IPS DF 19.7 (cell line): ENCODE measurements at regions not wholly inside any gene's neighbourhood (a gene's known extent, or its start where the extent isn't known, plus 50 kb on each side); places are given as distances from the start of the nearest gene placed in this dataset.

Experiments
- DNase-seq: peaks from one replicate; pipeline ENCODE4 v3.0.0-alpha.2; 2013; ENCODE audit warnings: low read depth, low spot score

DNA sequence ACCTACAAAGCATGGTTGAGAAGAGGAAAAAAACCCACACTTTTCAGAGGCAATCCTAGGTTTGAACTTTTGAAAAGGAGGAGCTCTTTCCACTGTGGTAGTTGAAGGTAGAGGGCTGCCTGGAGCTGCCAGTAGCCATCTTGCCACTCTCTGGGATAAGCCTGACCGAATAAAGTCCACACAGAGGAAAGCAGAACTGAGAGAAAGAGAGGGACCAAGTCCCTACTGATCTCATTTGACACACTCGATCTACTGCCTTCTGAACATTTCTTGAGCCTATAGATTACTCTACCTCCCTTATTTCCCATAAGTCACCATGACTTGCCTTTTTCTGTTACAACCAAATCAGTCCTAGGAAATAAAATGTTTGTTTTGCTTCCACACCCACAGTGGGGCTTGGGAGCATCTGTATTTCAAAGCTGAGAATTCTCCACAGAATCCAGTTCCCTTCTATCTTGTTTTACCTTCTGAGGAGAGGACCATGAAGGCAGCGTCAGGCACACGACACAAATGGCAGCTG lies 147.0 kb upstream of the PTPRK start:
- no peak for DNase-seq

DNA sequence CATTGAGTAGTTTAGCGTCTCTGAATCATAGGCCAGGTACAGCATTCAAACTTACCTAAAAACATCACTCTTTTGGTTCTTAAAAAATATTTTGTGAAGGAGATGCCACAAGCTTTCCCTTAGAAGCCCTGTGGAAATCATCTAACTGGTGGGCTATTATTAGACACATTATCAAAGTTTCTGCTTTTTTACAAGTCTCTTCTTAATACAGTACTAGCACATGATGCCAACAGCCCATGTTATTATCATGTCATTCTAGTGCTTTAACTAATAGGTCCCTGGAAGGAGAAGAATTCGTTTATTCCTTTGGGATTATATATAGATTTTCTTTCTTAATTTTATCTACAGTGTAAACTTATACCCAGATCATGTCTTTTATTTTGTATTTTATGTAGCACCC lies 146.0 kb upstream of the PTPRK start:
- no peak for DNase-seq

DNA sequence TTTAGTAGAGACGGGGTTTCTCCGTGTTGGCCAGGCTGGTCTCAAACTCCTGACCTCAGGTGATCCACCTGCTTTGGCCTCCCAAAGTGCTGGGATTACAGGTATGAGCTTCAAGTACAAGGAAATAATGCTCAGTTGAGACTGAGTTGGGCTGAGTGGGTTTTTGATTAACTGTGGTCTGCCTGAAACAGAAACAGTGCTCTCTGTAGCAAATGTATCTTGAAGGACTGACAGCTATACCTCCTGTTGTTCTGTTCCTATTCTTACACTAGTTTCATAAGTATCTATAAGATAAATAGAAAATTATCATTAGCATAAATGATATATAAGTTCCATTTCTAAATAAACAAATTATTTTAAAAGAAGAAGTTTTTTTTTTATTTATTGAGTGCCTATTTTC lies 142.8 kb upstream of the PTPRK start:
- DNase-seq = no peak

DNA sequence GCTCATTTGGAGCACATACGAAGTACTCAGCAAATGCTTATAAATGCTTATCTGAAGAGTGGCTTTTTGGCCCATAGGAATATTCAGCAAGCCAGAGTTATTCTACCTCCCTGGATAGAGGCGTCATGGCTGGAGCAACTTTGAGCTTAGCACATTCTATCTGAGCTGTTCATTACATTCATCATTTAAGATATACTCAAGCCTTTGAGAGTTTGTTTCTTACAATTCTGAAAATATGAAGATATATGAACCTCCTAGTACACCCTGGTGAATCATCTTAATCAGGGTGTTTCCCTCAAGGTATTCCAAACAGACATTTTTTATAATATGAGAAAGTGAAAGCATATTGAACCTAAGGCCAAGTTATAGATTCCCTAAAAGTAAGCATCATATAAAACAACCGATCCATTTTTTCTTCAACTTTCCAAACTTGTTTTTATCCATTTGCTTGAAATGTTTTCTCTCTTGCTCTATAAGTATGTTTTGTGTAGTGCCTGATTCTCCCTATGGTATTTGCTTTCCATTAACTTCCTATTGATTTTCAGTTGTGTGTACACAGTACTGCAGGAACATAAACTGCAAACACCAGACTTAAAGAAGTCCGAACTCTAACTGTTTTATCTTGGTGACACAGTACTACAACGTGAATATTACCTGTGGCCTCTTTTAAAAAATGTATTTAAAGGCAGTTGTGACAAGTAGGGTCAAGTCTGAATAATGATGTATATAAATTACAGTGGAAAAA lies 139.7 kb upstream of the PTPRK start:
- no peak for DNase-seq

DNA sequence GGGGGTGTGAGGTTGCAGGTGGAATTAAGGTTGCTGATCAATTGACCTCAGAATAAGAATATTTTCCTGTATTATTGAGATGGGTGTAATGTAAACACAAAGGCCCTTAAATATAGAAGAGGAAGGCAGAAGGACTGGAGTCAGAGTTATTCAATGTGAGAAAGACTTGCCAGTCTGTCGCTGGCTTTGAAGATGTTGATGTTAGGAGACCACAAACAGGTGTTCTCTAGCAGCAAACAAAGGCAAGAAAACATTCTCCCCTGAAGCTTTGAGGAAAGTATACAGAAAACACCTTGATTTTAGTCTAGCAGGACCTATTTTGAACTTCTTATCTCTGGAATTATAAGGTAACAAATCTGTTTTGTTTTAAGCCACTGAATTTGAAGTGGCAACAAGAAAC lies 138.9 kb upstream of the PTPRK start:
- DNase-seq = no peak

DNA sequence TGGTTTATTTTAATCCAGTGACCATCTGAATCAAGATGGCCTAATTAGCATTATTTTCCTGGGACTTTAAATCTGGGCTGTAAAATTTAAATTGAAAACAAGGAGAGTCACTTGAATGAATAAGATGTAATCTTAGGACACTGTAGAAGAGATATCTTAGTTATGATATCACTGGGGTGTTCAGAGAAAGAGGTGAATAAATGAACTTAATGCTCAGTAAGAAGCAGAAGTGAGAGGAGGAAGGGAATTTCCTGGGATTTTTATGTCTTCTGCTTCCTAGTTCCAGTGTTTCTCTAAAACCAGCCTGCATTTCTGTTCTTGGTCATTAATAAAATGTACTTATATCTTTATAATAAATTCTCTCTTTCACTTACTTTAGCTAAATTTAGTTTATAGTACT lies 136.8 kb upstream of the PTPRK start:
- no peak for DNase-seq

DNA sequence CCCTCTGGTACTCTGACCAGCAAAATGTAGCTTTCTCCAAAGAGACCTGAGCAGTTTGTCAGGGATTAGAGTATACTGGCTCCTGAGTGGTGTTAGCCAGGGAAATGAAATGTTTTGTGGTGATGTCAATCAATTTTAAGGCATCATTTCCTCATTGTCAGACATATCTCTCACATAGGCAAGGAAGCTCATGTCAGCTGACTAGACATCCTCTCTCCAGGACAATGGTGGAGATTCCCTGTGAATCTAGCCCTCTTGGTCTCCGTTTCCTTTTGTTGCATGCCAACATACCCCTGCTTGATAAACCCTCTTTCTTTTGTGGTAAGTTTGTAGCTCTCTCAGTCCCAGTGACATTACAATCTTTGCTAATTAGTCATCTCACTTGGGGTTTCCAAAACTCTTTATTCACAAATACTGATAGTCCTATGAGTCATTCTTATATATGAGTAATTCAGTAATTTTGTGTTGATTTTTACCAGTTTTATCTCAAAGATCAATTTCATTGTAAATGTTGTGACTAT lies 135.6 kb upstream of the PTPRK start:
- no peak for DNase-seq

DNA sequence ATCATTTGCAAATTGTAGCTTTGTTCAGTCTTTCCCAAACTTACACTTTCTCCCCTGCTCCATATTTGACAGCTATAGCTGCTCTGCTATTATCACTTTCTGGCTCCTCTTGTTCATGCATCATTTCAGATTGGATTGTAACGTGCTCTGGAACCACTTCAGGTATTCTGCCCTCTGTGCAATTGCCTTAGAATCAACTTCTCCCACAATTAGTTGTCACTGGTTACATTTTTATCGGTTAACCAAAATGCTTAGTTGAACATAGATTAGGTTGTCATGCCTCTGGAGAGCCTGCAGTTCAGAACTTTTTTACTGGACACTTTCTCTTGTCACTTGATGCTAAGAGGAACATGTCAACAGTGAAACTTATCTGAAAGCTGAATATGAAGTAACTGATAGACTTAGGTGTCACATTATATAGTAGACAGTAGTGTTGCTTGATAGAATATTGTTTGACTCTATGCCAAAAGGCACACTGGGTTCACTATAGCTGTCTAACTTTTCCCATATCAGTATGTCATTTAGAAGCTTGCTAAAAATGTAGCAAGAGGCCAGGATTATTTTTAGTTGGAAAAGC lies 127.7 kb upstream of the PTPRK start:
- no peak for DNase-seq

DNA sequence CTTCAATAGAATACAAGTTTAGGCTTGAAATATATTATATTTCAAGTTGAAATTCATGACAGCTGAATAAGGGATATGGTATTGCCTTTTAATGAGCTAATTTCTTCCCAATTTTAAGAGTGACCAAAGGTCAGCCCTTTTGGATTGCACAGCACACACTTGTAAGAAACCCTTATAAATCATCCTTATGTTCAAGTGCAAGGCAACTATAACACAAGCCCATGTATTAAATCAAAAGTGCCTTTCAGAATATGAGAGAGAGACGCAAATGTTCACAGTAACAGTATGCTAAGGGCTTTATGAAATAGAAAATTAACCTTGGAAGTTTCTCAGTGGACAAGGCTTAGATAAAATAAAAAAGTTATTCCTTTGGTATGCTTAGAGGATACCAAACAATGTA lies 121.7 kb upstream of the PTPRK start:
- no peak for DNase-seq

DNA sequence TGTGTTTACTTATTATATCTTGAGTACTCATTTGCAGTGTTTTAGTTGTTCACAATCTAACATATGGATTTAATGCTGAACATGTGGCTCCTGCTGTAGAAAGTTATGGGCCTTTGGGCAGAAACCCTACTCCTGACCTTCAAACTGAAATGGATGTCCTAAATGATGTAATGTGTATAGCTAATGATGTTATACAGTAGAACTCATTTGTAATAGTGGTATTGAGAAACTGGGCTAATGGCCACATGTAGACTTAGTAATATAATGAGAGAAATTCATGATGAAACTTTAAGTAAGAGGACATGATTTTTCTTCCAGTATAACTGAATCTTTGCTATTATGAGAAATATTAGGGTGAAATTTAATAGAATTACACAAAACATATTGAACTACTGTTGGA lies 121.3 kb upstream of the PTPRK start:
- DNase-seq = no peak

DNA sequence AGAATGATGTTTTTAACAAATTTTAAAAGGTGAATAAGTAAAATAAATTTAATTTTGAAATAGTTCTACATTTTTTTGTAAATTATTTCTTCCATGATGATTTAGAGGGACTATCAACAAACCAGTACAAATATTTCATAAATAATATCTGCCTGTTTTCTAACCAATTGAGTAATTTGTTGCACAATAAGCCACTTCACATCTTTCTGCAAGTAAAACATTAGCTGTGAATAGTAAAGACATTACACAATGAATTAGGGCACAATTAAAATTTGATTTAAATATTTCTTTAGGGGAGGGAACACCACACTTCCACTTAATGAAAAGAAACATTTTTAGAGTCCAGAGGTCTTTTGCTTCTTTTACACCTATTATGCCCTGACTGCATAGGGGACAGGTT lies 118.4 kb upstream of the PTPRK start:
- no peak for DNase-seq

DNA sequence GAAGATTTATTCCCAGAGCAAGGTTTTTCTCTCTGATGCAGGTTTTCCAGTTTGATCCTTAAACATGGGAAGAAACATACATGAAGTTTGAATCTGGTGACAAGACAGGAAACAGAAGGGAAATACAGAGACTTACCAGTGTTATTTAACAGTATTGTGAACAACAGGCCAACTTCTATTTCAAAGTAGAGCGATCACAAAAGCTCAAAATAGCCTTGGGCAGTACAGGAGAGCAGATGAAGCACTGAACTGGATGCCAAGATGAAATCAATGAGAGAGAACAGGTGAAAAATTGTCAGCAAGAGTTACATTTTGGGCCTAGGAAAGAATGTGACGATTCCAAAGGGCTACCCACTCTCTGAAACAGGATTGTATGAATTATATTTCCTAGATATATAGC lies 114.8 kb upstream of the PTPRK start:
- DNase-seq = no peak

DNA sequence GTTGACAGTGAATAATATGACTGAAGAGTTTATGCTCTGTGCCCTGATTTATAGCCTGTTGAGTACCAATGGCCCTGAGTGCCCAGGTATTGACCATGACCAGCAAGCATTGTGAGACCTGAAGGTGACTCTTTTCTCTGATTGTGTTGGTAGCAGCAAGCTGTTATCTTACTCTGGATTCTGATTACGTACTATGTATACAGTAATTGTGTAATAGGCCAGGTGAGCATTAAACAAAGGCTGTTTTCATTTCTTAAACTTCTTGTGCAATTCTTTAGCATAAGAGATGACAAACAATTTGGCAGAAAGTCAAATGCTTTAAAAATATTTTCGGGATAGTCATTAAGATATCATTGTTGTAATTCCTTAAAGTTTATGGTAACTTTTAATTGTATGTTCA lies 111.7 kb upstream of the PTPRK start:
- DNase-seq = no peak

DNA sequence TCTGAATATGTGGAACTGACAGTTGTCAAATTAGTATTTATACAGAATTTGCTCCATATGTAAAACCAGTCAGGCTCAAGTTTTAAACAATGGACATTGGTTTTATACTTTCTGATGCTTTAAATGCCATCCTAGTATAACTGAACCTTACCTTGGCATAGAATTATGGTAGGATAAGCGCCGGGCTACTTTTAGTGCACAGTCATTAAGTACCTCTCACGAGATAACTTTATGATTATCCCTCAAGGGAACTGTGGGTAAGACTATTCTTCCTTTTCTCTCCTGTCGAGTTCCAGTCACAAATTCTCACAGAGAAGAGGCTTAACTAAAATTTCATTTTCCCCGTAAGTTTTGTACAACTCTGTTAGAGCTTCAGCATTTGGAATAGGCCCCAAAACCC lies 110.6 kb upstream of the PTPRK start:
- no peak for DNase-seq

DNA sequence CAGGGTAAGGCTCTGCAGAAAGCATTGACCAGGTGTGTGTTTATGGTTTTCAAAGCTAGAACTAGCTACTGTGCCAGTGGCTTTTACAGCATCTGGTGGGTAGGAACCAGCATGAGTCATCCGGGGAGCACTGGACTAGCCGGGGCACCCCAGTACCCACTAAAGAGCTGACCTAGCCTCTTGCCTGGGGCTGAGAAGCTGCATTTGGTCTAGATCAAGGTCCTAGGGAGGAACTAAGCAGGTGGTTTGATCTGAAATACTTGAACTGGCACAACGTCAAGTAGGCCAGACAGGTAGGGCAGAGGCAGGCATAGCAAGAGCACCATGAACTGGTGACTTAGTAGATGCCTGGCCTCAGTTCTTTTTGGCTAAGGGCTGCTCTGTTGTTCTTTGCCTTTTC lies 109.8 kb upstream of the PTPRK start:
- DNase-seq = no peak

DNA sequence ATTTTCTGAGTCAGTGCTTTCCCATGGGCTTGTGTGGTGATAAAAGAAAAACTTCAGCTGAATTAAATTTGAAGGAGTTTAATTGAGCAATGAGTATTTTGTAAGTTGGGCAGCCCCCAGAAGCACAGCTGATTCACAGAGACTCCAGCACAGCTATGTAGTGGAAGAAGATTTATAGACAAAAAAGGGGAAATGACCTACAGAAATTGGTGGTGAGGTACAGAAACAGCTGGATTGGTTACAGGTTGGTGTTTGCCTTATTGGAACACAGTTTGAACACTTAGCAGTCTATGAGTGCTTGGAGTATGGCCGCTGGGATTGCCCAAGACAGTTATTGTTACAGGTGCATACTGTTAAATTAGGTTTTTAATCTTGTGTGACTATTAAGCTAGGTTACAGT lies 96.9 kb upstream of the PTPRK start:
- no peak for DNase-seq

DNA sequence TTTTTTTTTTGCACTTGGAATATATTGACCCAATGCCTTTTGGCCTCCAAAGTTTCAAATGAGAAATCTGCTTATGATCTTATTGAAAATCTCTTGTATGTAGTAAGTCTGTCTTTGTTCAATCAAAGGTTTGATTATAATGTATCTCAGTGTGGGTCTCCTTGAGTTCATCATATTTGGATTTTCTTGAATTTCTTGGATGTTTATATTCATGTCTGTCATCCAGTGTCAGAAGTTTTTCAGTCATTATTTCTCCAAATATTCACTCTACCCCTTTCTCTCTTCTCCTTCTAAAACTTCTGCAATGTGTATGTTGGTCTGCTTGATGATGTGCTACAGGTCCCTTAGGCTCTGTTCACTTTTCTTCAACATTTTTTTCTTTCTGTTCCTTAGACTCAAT lies 95.9 kb upstream of the PTPRK start:
- DNase-seq = no peak

DNA sequence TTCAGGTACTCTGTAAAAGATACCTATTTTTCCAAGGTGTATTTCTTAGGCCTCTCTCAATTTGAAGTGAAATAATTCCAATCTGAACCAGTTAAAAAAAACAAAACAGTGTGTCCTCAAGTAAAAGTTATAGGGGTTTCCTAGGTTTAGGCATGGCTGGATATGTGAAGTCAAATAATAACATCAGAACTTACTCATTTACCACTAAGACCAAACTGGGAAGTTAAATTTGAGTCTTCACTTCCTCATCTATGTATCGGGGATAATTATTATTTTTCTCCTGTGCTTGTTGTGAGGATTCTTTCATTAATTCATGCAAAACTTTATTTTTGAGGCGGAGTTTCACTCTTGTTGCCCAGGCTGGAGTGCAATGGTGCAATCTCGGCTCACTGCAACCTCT lies 86.2 kb upstream of the PTPRK start:
- no peak for DNase-seq

DNA sequence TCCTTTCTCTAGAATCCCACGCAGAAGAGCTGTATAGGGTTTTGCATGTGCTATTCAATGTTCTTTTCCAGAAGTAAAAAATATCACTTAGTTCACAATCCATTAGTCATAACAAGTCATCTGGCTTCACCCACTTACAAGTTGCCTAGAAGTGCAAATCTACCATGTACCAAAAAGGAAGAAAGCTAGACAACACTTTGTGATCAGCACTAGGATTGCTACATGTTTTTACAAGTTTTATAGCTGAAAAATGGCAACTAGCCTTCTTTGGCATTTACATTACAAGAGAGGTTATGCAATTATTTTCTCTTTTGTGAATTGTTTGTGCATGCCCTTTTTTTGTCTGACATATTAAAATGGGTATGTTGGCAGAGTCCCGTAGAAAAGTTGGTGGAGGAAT lies 85.6 kb upstream of the PTPRK start:
- no peak for DNase-seq

DNA sequence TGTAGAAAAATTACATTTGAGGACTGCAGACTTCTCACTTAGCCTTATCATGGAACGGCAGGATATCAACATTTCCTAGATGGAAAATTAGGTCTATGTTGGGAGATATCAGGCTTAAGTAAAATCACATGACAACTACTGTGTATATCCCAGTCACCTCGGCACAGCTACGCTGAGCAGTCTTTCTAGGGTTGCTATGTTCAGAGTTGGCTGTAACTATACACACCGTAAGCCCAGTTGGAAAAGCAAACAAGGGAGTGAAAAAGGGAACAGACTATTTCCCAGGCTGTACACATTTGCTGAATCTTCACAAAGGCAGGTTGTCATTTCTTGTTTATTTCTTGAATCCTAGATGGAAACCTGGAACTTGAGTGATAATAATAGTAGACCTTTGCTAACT lies 80.7 kb upstream of the PTPRK start:
- no peak for DNase-seq

DNA sequence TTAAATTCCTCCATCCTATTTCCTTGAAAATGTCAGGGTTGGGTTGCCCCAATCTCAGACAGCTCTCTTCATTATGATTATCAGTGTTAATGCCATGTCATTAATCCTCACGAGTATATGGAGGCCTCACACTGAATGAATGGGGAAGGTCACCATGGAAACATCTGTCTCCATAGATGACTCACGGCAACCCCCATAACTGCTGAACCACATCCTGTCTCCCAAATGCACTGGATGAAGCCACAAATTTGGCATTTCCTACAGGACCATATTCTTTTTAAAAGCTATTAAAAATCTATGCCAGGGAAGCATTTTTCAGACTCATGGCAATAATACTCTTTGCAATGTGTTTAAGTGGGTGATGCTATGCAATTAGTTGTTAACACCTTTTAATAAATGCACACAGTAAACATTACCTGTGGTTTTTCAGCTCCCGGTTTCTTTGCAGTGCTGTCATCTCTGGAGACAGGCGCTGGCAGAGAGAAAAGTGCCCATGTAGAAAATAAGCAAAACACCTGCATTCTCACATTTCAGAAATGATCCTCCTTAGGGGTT lies 80.1 kb upstream of the PTPRK start:
- no peak for DNase-seq

DNA sequence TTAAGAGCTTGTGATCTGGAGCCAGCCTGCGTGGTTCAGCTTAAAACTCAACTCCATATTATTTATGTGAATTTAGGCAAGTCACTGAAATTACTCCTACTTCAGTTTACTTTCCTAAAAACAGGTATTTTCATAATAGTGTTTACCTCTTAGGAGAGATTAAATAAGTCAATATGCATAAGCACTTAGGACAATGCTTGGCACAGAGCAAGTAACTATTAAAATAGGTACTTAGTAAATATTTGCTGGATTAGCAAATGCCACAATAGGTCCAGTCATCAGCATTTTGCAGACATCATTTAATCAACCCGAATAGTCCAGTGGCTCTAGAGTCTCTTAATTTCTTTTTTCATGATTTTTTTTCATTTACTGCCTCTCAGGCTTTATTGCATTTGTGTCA lies 78.6 kb upstream of the PTPRK start:
- no peak for DNase-seq

DNA sequence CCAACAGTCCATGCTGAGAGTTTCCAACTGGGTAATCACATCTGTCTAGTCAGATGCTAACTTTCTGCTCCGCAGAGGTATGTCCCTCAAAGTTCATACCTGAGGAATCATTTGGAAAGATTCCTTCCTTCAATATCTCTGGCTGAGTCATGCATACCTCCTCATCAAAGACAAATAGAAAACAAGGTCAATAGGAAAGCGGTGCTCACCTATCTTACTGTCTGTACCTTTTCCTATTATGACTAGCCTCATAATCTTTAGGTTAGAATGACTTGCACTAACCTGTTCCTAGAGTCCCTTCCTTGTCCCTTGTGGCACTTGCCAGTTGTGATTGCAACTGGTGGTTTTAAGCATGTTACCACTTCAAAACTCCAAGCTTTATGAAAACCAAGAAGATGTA lies 78.2 kb upstream of the PTPRK start:
- DNase-seq = no peak
